Osteocyte (in vitro differentiated cells): ENCODE measurements at regions not wholly inside any gene's neighbourhood (a gene's known extent, or its start where the extent isn't known, plus 50 kb on each side); places are given as distances from the start of the nearest gene placed in this dataset.

Experiments used
- DNase-seq: peaks from one replicate; pipeline ENCODE4 v3.0.0; 2021; ENCODE audit warnings: mixed read lengths; ENCODE audit not compliant: unreplicated experiment; ENCODE audit errors: extremely low spot score
- H3K27ac Mint-ChIP-seq: one replicate; pipeline ENCODE4 v1.8.0; 2021; ENCODE audit warnings: mild to moderate bottlenecking, mixed read lengths; ENCODE audit not compliant: unreplicated experiment
- H3K27me3 Mint-ChIP-seq: one replicate; pipeline ENCODE4 v1.8.0; 2021; ENCODE audit warnings: mixed read lengths; ENCODE audit not compliant: unreplicated experiment
- H3K36me3 Mint-ChIP-seq: one replicate; pipeline ENCODE4 v1.8.0; 2021; ENCODE audit warnings: mixed read lengths; ENCODE audit not compliant: unreplicated experiment
- H3K4me1 Mint-ChIP-seq: one replicate; pipeline ENCODE4 v1.8.0; 2021; ENCODE audit warnings: mixed read lengths; ENCODE audit not compliant: unreplicated experiment
- H3K4me3 Mint-ChIP-seq: one replicate; pipeline ENCODE4 v1.8.0; 2021; ENCODE audit warnings: mild to moderate bottlenecking, moderate library complexity, mixed read lengths; ENCODE audit not compliant: unreplicated experiment
- H3K9me3 Mint-ChIP-seq: one replicate; pipeline ENCODE4 v1.8.0; 2021; ENCODE audit warnings: mixed read lengths; ENCODE audit not compliant: unreplicated experiment
- TF ChIP-seq, protein P1 (sequence below): fragments of 200-600 bp; sonication (generic); IDR thresholded peaks from 2 replicates; pipeline ENCODE4 v1.5.0; 2021; ENCODE audit warnings: antibody characterized with exemption, mild to moderate bottlenecking, moderate library complexity

DNA sequence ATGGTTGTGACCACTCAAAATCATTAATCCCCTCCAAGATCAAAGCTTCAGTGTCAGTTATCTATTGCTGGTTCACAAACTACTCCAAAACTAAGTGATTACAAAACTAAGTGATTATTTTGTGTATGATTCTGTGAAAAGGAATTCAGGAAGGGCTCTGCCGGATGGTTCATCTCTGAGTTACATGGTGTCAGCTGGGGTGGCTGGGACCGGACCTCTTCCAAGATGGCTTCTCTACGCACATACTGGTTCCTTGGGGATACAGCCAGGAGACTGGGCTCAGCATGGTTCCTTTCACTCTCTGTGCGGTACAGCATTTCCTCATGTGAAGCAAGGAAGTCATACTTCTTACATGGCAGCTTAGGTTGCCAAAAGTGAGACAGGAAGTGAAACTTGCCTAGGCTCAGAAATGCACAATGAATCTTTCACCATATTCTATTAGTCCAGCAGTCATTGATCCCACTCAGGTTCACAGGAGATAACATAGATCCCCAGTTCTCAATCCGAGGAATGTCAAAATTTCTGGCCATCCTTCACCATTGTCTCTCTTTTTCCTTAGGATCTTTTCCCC lies 97.9 kb upstream of the IRX6 start:
- DNase-seq: no peak
- H3K27ac Mint-ChIP-seq: no peak overlapping the region
- no peak overlapping the region for H3K4me3 Mint-ChIP-seq
- H3K27me3 Mint-ChIP-seq: peaks cover 18% of the 10 kb centered on the region
- TF ChIP-seq, protein P1, sequence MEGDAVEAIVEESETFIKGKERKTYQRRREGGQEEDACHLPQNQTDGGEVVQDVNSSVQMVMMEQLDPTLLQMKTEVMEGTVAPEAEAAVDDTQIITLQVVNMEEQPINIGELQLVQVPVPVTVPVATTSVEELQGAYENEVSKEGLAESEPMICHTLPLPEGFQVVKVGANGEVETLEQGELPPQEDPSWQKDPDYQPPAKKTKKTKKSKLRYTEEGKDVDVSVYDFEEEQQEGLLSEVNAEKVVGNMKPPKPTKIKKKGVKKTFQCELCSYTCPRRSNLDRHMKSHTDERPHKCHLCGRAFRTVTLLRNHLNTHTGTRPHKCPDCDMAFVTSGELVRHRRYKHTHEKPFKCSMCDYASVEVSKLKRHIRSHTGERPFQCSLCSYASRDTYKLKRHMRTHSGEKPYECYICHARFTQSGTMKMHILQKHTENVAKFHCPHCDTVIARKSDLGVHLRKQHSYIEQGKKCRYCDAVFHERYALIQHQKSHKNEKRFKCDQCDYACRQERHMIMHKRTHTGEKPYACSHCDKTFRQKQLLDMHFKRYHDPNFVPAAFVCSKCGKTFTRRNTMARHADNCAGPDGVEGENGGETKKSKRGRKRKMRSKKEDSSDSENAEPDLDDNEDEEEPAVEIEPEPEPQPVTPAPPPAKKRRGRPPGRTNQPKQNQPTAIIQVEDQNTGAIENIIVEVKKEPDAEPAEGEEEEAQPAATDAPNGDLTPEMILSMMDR: no peak
- H3K9me3 Mint-ChIP-seq: peaks cover 9% of the 10 kb centered on the region
- H3K36me3 Mint-ChIP-seq: no peaks in the 10 kb centered on the region
- H3K4me1 Mint-ChIP-seq: no peaks in the 10 kb centered on the region

DNA sequence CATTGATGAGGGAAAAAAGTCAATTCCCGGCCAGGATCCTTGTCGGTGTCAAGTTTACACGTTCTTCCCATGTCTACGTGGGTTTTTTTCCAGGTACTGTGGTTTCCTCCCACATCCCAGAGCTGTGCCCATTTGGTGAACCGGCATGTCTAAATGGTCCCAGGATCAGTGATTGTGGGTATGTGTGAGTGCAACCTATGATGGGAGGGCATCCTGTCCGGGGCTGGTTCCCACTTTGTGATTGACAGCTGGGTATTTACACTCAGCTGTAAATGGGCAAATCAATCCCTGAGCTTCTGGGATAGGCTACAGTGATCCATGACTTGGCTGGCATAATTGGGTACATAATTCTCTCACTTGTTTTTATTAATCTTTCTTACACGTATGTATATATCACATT lies 91.2 kb upstream of the IRX6 start:
- Mint-ChIP-seq H3K4me3 (no peak overlapping the region), H3K9me3 (no peaks in the 10 kb centered on the region), H3K4me1 (no peaks in the 10 kb centered on the region), H3K27me3 (peaks cover 27% of the 10 kb centered on the region), H3K36me3 (no peaks in the 10 kb centered on the region), H3K27ac (no peak overlapping the region)
- TF ChIP-seq, protein P1: no peak
- no peak for DNase-seq

DNA sequence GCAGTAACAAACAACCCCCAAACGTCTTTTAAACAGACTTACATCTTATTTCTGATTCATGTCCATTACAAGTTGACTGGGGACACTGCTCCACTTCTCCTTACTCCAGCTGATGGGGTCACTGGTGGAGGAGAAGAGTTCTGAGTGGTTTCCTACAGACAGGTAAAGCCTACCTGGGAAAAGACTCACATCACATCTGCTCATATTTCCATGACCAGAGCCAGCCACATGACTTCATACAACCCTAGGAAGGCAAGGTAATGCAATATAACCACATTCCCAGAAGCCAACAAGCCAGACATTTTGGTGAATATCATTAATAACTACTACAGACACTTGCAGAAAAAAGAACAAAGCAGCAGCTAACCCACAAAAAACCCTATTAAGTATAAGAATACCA lies 90.5 kb upstream of the IRX6 start:
- TF ChIP-seq, protein P1: no peak
- H3K36me3 Mint-ChIP-seq: no peaks in the 10 kb centered on the region
- no peak for DNase-seq
- H3K4me1 Mint-ChIP-seq: no peaks in the 10 kb centered on the region
- H3K9me3 Mint-ChIP-seq: no peaks in the 10 kb centered on the region
- no peak overlapping the region for H3K27ac Mint-ChIP-seq
- peaks cover 27% of the 10 kb centered on the region for H3K27me3 Mint-ChIP-seq
- H3K4me3 Mint-ChIP-seq: no peak overlapping the region

DNA sequence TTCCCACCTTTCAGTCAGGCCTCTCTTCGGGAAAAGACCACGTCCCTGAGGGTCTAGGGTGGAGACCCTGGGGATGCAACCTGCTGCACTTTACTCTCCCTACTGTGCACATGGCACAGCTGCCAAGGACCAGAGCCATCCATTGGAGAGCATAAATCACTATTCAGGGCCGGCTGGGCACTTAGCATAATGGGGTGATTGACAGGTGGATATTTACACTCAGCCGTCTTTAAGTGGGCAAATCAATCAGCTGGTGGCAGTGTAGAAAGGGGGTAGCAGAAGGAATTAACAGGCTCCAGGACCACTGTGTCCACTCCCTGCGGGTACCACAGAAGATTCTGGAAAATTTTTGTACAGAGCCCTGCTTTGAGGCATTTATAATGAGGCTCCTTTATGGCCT lies 87.3 kb upstream of the IRX6 start:
- Mint-ChIP-seq H3K27me3 (peaks cover 25% of the 10 kb centered on the region), H3K4me3 (no peak overlapping the region), H3K9me3 (no peaks in the 10 kb centered on the region), H3K27ac (no peak overlapping the region), H3K36me3 (no peaks in the 10 kb centered on the region), H3K4me1 (no peaks in the 10 kb centered on the region)
- TF ChIP-seq, protein P1: no peak
- no peak for DNase-seq

DNA sequence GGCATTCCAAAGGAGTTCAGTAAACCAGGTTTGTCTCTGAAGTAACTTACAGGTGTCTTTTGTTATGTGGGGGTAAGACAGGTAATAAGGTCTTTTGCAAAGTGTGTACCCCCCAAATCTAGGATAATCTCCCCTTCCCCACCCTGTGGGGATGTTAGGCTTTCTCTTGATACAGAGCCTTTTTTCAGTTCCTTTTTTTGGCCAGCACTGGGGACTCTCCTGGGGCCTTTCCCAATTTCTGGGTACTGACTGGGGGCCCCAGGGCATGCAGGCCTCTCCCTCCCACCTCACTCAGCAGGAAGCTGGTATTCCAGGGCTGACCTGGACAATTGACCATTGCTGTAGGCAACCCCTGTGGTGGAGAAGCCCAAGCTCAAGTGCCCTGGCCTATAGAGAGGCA lies 84.3 kb upstream of the IRX6 start:
- Mint-ChIP-seq H3K27me3 (peaks cover 26% of the 10 kb centered on the region), H3K36me3 (no peaks in the 10 kb centered on the region), H3K4me3 (no peak overlapping the region), H3K4me1 (no peaks in the 10 kb centered on the region), H3K9me3 (no peaks in the 10 kb centered on the region), H3K27ac (no peak overlapping the region)
- TF ChIP-seq, protein P1: no peak
- no peak for DNase-seq
